GM19463 (cell line): ENCODE measurements at regions not wholly inside any gene's neighbourhood (a gene's known extent, or its start where the extent isn't known, plus 50 kb on each side); places are given as distances from the start of the nearest gene placed in this dataset.

ENCODE experiments used
- ATAC-seq: cut with Tn5 transposase; IDR thresholded peaks from one replicate; pipeline ENCODE4 v1.9.1; 2021; ENCODE audit warnings: mild to moderate bottlenecking, moderate library complexity; ENCODE audit not compliant: unreplicated experiment

GRCh38 chr21:21605521-21605920 lies 607.3 kb downstream of the NCAM2 start:
- ATAC-seq = no peak

DNA sequence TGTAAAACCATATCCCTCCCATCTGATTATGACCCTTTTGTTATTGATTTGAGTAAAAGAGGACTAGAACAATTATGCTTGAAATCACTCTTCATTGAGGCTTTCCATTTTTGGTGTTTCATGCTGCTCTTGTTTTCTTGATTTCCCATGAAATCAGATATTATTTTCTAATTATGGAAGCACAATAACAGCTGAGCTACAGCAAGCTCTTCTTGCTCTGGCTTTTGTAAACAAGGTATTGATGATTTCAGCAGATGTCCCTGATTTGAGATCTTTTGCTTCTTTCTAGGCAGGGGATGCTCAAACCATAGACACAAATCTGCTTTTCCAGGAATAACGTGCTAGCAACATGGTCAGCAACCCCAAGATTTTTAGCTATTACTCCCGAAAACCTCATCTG lies 607.8 kb downstream of the NCAM2 start:
- no peak for ATAC-seq

DNA sequence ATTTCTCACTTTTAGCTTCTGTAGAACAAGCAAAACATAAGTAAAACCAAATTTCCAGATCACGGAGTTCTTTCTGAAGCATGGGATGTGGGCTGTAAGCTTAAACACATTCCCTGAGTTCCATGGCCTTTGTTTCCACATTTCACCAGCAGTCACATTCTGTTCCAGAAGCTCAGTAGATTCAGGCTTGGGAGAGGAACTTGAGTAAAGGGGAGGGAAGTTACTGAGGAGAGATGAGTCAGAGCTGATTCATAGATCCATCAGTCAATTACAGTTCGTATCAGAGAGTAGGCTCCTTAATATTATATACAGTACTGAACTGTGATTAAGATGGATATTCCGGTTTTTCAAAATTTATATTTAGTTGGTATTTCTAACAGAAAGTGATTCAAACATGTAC lies 614.3 kb downstream of the NCAM2 start:
- no peak for ATAC-seq

DNA sequence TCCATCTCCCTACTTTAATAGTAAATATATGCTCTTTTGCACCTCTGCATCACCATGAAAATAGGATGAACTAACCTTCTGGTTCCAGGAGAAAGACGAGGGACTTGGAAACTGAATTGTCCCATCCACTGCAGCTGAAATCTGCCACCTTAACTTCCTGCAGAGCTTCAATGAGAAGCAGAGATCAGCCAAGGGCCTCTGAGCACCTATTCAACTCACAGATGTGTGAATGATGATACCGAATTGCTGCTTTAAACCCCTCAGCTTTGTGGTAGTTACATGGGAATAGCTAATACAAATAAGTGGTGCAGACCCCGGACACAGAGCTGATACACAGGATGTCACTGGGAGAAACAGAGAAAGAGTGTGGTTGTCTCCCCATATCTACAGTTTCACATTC lies 616.8 kb downstream of the NCAM2 start:
- no peak for ATAC-seq

- ATAC-seq = no peak
These were observed 624.4 kb downstream of the NCAM2 start for GRCh38 chr21:21622460-21623234.

DNA sequence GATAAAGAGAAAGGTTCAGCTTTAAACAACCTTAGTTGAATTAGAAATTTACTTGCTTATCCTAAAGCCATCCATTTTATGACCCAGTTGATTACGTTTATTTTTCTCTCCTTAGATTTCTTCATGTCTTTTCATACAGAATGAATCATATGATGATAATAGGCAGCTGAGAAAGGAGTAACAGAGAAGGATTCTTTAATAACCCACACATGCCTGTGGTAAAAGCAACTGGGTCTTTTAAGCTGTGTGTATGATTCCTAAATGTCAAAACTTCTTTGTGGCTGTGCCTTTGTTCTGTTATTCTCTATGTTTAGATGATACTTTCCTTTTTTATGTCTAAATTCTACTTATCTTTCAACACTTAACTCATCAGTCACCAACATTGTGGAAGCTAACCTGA lies 626.5 kb downstream of the NCAM2 start:
- ATAC-seq = no peak

DNA sequence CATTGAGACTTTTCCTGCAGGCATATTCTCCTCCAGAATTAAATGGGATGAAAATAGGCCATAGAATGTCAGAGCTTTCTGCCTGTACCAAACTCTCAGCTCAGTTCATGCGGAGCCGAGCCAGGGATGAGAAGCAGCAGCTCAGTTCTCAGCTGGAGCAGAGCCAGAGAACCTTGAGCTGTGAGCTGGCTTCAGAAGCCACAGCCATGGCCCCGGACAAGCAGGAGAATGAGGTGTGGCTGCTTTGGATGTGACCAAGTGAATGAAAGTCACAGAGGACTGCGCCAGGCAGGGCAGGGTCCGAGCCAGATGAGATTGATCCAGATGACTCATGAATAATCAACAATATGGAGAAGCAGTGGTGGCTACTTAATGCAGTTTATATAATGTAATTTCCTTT lies 633.8 kb downstream of the NCAM2 start:
- ATAC-seq = no peak

DNA sequence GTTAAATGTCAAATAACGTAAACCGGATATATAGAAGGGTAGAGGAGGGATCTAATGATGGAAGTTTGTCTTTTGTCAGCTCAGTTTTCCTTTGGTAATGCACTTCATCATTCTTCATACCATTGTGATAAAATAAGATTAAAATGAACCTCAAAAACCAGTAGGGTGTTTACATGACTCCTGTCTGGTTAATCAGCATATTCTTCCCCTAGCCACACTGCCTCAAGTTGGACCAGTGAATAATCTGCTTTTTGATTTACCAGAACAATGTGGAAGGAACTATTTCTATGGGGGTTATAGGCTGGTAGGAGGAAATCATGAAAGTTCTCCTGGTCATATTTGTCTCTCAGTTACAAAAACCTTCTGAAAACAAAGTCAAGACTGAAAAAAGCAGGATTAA lies 634.7 kb downstream of the NCAM2 start:
- no peak for ATAC-seq

- ATAC-seq = no peak
These were observed 663.5 kb downstream of the NCAM2 start for GRCh38 chr21:21661741-21662140.

DNA sequence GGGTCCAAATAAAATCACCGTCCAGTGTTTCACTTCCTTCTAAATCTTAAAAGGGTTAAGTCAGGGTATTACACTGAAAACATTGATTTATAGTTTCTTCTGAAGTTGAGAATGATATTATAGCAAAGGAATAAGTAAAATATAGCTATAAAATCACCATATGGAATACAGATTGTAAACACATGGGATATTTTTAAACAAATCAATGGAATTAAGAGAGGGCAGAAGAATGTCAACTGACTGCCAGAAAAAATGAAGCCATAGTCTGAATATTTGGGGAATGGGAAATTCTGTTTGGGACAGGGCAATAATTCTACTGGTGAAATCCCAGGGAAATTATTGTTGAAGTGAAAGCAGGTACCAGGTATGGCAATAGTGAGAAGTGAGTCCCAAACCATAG lies 664.6 kb downstream of the NCAM2 start:
- no peak for ATAC-seq

- ATAC-seq = no peak
These were observed 666.7 kb downstream of the NCAM2 start for GRCh38 chr21:21664871-21665270.

GRCh38 chr21:21666689-21667088 lies 668.5 kb downstream of the NCAM2 start:
- ATAC-seq = no peak

- no peak for ATAC-seq
These were observed 670.0 kb downstream of the NCAM2 start for GRCh38 chr21:21668198-21668597.

DNA sequence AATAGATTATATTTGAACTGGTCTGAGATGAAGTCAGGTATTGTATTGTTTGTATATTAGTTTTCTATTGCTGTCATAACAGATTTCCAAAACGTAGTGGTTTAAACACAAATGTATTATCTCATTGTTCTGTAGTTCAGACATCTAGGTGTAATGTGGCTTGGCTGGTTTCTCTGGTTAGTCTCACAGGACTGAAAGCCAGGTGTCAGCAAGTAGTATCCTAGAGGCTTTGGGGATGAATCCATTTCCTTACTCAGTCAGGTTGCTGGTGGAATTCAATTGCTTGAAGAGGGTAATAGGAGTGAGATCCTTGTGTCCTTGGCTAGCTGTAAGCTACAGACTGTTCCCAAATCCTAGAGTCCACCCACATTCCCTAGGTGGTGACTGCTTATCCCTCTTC lies 675.8 kb downstream of the NCAM2 start:
- no peak for ATAC-seq

DNA sequence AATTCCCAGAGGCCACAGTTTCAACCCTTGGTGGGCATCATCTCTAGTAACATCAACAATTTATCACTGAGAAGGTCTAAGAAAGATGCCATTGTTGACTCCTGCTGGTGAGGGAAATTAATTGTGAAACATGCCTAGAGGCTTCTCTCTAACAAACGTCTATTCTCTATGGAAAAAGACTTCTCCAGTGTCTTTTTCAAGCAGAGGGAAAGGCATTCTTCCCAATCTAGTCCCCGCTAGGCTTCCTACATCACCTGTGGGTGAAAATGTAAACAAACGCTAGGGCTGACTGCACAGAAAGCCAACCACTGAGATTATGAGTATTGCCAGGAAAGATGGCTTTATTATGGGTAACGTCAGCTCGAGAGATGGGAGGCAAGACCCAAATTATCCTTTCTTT lies 677.4 kb downstream of the NCAM2 start:
- ATAC-seq = no peak

DNA sequence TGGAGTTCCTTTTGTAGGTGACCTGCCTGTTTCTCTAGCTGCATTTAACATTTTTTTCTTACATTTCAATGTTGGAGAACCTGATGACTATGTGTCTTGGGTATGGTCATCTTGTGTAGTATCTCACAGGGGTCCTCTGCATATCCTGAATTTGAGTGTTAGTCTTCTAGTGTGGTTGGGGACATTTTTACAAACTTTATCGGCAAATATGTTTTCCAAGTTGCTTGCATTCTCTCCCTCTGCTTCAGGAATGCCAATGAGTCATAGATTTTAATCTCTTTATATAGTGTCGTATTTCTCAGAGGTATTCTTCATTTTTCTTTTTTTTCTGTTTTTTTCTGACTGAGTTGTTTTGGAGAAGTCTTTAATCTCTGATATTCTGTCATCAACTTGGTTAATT lies 684.0 kb downstream of the NCAM2 start:
- no peak for ATAC-seq

DNA sequence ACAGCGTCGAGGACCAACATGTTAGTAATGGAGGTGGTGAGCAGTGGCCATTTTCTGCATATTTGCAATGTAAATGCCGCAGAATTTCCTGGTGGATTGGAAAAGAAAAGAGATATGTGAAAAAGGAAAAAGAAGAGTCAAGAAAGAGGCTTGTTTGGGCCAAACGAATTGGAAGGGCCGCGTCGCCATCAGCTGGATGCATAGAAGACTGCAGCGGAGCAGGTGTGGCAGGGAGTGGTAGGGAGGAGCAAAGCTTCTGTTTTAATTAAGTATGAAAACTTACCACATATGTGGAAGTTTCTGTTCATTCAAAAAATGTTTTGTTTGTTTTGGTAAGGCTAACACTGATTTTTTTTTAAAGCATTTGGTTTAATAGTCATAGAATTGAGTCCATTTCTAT lies 690.7 kb downstream of the NCAM2 start:
- ATAC-seq = no peak

GRCh38 chr21:21690068-21690665 lies 692.0 kb downstream of the NCAM2 start:
- no peak for ATAC-seq

- no peak for ATAC-seq
These were observed 714.7 kb downstream of the NCAM2 start for GRCh38 chr21:21712748-21713520.

DNA sequence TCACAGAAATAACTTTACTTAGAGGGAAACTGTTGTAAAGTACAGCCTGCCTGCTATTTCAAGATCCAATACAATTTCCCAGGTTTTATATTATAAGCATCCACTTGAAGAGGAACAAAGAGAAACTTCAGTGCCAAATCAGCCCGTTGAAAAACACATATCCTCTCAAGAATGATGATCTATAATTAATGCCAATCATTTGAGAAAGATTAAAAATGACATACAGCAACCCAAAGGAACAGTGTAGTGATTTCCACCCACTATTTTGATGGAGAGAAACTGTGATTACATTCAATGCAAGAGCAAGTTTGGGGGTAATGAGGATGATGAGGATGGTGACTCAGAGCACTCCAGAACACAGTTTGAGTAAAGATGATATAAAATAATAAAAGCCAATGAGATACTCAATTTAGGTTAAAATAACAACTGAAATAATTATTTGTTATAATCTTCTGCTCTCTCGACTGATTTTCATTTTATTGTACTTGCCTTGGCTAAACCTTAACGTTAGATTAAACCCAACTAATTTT lies 715.5 kb downstream of the NCAM2 start:
- no peak for ATAC-seq

DNA sequence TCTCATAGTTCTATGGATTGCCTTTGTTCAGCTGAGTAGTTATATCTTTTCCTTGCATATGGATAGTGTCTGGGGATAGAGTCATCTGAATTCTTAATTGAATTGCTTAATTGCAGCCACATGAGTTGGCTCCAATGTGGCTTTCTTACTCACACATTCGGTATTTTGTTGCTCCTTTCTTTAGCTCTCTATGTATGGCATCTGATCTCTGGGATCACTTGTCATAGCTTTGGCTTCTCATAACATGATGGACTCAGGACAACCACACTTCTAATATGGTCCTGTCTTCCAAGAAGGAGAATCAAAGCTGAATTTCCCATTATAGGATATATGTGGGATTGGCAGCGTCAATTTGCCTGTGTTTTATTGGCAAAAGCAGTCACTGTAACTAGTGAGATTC lies 716.2 kb downstream of the NCAM2 start:
- no peak for ATAC-seq
